Hypothalamus (tissue), 51 donors: ENCODE measurements at regions not wholly inside any gene's neighbourhood (a gene's known extent, or its start where the extent isn't known, plus 50 kb on each side); places are given as distances from the start of the nearest gene placed in this dataset.

Source experiments
- DNase-seq, 51 donors: peaks; one replicate each; lab custom pipeline; 2025; lab: John Stamatoyannopoulos, UW

DNA sequence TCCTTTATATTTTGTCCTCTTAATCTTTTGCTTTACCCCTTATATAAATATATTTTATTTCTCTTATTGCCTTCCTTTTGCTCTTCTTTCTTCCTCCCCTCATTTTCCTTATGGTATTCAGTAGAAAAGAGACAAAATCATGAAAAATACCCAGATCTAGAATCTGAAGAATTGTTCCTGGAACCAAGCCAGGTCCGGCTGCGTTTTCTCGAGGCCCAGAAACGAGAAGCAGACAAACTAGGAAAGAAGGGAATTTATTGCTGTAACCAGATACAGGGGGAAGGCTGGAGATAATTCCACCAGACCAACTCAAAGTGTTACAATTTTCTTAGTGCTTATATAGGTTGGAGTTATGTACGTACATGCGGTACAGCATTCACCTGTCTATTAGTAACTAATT lies 328.7 kb downstream of the GABRG1 start:
- peak in 1 of 51 donors; percentile 1 for DNase-seq

DNA sequence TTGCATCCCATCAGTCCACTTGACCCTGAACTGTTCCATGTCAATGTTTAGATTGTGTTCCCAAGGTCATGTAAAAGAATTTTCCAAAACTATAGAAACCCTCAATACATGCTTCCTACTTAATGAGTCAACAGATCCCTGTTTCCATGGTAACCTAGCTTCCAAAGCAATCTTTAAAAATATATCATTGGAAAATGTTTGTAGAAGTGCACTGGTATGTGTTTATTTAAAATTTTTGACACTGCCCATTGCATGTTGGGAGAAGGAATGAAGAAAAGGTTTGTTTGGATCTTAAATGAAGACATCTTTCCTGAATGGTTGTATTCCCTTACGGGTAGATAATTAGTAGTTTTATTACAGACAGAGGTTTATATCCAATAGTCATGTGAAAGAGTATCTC lies 345.3 kb downstream of the GABRG1 start:
- no peak for DNase-seq

DNA sequence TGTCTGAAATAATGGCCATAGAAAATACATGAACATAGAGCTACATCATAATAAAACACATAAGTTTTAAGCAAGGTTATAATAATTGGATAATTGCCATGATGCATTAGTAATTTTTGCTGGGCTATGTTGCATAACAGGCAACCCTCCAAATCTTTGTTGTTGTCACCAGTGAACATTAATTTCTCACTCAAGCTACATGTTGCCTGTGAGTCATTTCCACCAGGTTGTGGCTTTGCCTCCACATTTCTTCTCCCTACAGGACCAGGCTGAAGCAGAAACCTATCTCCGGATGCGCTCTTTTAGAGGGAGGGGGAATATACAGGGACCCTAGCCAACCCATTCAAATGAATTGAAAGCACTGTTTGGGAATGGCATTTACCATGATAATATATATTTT lies 347.7 kb downstream of the GABRG1 start:
- DNase-seq: no peak

DNA sequence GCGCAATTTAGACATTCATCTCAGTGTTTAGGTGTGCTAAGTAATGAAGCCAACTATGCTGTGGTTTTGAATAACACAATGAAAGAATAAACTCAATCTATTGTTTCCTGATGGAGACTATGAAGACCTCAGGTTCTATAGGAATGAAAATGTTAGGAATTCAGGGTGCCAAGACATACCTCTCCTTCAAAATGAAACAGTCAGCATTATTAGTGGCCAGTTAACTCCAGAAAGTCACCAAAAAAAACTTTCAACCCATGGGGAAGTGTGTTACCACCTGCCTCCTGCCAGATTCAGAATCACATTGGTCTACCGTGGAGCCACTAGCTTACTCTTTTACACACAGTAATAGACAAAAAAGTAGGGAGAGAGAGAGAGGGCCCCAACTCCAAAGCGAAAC lies 352.9 kb downstream of the GABRG1 start:
- no peak for DNase-seq

DNA sequence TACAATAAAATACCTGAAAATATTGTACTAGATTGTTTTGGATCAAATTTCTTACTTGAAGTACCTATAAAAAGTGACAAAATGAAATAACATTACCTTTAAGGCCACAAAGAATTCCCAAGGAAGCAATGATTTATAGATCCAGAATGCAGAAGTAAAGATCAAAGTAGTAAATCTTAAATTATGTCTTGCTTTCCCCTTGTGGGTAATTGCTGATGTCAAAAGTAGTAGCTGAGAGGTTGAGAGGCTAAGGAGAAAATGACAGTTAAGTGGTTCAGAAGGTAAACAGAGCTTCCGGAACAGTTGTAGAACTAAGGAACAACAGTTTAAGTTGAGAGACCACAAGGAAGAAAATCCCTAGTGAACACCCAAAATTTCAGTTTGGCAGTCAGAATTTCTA lies 358.3 kb downstream of the GABRG1 start:
- DNase-seq: no peak

DNA sequence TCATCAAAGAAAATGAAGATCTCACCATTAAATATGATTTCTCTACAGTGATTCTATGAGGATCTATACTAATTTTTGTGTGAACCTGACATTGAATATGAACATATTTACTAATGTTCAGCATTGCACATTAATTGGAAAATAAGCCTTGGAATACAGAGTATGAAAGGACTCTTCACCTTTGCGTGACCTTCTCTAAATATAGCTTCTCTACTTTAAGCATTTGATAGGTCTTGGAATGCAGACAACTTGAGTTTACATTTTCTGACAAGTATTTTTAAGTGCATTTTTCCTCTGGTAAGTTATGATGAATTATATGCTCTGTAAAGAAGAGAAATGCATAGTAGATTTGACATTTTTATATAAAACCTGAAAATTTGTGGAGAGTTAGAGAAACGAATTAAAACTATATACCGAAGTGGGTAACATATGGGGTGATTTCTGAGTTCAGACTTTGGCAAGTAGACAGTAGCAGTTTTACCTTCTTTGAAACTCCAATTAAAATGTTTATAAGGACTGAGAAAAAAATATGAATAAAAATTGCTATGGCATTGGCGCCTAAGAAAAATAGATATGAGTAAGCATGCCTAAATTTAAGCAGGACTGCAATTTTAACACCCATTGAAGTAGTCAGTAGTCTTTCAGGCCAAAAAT lies 371.9 kb downstream of the GABRG1 start:
- DNase-seq: no peak

DNA sequence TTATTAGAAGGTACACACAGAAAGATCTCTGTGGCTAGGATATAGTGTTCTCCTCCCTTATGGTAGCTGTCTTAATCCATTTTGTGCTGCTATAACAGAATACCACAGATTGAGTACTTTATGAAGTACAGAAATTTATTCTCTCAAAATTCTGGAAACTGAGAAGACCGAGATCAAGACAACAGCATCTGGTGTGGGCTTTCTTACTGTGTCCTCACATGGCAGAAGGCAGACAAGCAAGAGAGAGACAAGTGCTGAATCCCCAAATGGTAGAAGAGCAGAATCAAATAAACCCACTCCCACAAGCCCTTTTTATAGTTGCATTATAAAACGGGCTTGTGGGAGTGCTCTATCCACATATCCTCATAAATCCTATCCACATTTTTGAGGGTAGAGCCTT lies 373.1 kb downstream of the GABRG1 start:
- no peak for DNase-seq

DNA sequence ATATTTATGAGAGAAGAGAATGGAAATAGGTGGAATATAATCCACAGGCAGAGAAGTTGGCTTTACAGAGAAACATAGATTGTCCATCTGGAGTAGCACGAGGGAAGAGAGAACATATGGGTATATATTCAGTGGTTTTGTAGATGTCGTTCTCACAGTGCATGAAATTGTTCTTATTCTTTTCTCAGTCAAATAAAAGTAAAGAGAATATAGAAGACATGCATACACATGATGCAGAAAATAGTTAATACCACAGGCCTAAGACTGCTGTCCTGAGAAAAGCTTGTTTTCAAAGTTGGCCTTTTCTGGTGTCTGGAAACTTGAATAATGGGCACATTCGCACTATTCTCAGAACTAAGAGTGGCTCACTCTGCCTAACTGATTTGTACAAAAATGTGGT lies 378.1 kb downstream of the GABRG1 start:
- DNase-seq: no peak

DNA sequence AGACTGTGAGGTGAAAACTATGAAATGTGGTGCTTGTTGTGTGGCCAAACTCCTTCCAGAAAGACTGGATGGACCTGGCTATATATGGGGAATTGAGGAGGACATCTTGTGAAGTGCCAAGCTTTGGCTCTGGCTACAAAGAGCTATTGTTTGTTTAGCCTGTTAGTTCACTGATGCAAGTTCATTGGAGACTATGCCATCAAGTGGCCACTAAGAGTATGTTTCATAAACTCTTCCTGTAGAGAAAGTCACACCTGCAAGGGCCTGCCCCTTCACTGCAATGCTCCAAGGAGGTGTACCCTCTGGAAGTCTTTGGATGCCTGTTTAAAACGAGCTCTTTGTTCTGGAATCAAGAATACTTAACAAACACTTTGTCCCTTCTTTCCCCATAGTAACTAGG lies 382.0 kb downstream of the GABRG1 start:
- DNase-seq: no peak

DNA sequence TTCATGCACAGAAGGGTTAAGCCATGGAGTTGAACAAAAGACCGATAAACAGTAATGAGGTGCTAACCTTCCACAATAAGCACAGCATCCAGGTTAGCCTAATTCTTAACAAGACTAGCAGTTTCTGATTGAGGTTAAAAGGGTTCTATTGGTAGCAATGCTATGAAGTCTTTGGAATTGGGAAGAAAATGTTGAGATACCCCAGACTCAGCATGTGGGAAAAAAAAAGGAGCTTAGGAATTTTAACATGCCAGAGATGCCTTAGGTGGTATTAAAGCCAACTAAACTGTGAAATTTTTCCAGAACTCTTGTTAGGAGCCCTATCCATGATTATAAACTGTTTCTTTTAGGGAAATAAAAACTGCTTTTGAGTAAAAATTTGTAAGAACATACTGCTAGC lies 391.7 kb downstream of the GABRG1 start:
- DNase-seq: no peak

DNA sequence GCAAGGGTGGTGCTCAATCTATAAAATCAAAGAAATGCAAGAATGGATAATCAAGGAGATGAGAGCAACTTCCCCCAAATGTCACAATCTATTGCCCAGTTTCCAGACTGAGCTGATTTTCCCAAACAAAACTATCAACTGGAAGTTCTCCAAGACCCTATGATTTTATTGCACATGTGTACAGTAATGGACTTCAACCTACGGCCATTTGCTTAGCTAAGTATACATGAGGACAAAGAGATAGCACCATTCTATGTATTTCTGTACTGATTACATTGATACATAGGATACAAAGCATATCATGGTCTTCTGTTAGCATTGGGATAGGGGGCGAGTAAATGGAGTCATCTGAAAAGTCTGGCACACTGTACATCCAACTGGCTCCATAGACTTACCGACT lies 407.8 kb downstream of the GABRG1 start:
- no peak for DNase-seq

DNA sequence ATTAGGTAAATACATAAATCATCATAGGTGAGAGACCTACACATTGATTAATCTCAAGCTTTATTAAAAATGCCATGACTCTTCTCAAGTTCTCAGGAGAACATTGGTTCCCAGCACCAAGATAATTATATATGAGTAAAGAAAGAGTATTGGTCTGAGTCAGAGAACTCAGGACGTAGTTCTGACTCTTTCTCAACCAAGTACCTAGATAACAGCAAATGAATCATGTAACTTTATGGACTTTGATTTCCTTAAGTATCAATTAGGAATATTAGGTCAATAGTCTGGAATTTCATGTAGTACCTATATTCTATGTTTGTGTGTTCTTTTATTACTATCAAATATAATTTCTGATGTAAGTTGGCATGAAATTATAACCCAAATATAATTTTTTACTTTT lies 409.9 kb downstream of the GABRG1 start:
- no peak for DNase-seq

DNA sequence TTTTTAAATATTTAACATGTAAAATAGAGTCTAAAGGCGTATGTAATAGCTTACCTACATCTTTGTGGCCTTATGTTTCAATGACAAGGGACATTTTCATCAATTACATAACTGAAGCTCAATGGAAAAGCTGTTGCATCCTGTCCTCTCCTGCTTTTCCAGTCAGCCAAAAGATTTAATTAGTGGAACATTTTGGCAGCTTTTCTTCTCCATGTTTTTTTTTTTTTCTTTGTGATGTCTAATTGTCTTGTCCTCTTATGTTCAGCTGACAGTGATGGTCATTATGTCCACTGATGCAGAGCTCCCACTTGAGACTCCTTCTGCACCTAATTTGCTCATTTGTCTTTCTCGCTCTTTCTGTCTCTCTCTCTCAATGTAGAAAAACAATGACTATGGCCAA lies 422.2 kb downstream of the GABRG1 start:
- no peak for DNase-seq

DNA sequence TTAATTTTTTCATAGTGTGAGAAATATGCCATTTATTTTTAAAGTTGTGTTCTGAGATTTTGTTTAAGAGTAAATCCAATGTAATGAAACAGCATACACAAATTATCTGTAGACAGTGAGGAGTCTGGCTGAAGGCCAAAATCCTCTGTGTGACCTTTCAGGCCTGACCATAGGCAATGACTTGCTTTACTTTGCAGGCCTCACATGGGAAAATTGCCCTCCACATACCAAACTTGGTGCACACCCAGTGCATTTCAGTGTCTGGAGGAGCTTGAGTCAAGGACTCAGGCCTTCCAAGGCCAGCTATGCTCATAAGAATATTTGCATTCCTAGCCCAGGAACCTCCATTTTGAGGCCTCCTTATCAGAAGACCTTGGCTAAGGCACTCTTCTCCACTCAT lies 430.1 kb downstream of the GABRG1 start:
- no peak for DNase-seq

DNA sequence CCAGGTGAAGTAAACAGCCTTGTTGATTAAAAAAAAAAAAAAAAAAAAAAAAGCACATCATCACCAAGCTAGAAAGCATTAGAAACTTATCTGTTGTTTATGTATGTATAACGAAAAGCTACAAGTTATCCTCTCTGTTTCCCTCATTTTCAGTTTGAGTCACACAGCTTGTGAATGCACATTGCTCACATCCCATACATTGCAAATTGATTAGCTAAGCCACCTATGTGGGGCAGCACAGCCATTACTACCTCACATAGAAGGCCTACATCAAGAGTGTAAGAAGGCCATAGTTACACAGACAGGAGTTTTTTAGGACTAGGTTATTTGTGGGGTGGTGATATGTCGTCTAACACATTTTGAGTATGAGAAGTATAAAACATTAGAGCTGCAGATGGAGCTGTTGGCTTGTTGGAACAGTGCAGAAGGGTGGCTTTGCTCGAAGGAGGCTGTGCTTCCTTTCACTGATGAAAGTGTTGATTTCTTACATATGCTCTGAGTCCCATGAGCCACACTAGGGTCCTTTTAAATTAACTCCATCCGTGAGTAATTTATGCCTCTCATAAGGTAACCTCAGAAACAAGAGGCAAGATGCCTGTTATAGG lies 431.6 kb downstream of the GABRG1 start:
- no peak for DNase-seq

DNA sequence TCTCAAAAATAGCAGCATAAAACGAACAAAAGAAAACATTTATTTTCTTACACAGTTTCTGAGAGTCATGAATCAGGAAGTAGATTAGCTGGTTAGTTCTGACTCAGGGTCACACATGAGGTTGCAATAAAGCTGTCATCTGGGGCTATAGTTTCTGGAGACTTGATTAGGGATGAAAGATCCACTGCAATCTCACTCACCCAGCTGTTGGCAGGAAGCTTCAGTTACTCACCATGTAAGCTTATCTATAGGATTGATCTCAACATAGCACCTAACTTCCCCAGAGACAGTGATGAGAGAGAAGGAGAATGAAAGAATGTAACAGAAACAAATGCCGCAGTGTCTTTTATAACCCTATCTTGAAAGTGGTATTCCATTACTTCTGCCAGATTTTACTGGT lies 435.5 kb downstream of the GABRG1 start:
- no peak for DNase-seq

DNA sequence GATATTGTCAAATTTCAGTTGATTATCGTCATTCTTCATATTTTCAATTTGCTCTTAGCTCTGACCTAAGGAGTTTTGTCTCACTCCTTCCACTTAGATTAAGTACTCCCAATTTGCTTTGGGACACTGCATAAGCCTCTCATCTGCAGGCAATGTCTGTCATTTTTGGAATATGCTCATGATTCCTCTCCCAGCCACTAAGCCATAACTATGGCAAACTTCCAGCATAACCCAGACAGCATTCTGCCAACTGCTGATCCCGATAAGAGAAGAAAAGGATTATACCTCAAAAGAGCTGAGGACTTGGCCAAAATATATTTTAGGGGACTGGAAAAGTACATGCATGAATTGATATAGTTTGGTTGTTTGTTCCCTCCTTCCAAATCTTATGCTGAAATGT lies 444.4 kb downstream of the GABRG1 start:
- no peak for DNase-seq

DNA sequence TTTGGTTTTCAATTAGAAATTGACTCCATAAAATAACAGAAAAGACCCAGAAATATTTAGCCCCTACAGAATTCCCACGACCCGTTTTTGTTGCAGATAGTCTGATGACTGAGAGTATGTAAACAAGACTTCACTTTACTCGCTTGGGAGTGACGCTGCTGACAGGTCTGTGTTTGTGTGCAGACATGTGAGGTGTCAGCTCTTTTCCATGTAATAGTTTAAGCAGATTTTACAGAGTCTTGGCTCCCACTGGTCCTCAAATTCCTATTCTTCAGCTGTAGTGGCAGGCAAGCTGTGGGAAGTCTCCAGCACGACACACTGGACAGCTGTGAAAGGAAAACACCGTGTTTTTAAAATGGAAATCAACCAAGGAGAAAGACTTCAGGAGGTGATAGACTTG lies 455.7 kb downstream of the GABRG1 start:
- DNase-seq: no peak

DNA sequence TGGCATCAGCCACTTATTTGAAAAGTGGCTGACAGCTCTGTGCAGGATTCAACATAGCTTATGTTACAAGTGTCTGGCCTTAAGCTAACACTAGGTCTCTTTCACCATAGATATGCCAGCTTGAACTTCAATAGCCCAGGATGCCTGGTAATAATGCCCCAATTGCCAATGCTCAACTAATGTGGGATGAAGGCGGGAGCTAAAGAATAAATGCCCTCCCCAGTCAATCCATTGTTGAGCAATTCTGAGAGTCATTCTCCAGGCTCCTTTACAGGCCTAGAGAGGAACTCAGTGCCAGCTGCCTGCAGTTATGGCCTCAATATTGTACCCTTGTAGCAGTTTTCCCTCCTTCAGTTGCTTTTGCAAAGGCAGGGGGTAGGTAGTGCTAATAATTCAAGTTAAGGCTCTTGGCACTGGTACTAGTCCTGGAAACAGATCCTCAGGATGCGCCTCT lies 460.2 kb downstream of the GABRG1 start:
- no peak for DNase-seq

DNA sequence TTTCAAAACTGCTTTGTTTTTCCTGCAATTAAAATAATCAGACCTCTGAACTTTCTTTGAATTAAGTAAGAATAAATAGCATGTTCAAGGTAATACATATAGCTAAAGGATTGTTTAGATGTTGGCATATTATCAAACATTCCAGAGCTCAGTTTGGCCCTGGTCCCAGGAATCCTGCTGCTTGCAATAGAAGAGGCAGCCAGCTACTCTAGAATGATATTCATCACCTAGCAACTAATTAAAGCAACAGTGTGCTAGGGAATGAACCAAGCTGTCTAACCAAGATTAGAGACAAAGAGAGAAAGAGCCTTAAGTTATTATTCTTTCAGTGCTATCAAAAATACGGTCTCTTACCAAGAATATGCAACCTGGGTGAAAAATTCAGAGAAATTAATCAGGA lies 460.9 kb downstream of the GABRG1 start:
- peak in 13 of 51 donors; percentile 0 to 29 (median 1) for DNase-seq

DNA sequence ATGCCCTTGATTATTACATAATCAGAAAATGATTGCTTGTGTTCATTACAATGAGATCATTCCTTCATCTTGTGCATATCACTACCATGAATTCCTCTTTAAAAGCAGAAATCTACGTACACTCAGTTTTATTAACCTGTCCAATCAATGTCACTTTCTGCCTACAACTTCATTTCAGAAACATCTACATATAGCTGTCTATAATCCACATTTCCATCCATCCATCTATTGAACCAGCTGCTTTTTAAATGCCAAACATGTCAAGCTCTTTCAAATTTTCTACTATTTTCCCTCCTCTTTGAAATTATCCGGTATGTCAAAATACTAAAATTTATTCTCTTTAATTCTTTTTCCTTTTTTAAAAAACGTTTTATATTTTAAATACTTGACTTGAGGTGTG lies 462.0 kb downstream of the GABRG1 start:
- no peak for DNase-seq

DNA sequence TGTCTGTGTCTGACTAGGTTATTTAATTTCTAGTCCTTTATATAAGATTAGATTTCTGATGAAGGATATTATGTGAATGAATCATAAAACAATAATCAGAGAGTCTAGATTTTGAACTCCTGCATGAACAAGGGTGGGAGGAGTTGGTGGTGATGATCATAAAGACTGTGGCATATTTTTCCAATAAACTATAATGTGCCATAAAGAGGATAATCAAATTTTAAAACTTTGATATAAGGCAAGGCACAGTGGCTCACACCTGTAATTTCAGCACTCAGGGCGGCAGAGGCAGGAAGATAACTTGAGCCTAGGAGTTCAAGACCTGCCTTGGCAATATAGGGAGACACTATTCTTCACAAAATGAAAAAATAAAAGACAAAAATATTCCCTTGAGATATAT lies 473.3 kb downstream of the GABRG1 start:
- no peak for DNase-seq

DNA sequence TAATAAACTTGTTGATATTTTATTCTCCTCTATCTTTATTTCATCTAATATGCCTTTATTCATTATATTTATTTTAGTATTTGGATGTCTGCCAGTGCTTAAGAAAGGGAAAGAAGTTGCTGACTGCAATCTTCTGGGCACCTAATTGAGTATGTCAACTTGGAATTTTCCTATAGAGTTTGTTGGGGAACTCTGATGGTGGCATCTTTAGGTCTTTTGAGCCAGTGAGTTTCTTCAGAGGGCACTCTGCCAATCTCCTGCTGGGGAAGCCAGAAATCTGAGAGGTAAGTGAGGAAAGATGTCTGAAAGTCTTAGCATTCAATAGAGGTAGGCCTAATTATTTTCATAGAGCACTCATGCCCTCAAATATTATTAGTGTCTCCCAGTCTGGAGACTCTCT lies 475.0 kb downstream of the GABRG1 start:
- DNase-seq: no peak
